ENCODE measurements at regions not wholly inside any gene's neighbourhood (a gene's known extent, or its start where the extent isn't known, plus 50 kb on each side); places are given as distances from the start of the nearest gene placed in this dataset.

DNA sequence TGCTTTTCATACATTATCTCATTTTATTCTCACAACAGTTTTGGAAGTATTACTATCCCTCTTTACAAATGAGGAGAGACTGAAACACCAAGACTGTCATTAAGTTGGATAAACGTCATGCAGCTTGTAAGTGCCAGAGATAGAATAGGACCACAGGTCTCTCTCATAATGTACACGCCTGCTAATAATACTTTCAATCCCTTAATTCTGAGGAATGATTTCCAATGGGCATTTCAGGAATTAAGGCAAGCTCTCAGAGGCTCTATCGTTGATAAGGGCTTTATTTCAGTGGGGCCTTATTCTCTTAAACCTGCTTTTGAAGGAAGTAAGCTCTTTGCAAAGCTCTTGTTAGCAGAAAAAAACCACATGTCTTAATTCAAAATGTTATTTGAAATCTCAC is 229.1 kb downstream of the NFKBIZ start:
- no peak for DNase-seq (ENCODE audit: extremely low read depth, low read depth)

DNA sequence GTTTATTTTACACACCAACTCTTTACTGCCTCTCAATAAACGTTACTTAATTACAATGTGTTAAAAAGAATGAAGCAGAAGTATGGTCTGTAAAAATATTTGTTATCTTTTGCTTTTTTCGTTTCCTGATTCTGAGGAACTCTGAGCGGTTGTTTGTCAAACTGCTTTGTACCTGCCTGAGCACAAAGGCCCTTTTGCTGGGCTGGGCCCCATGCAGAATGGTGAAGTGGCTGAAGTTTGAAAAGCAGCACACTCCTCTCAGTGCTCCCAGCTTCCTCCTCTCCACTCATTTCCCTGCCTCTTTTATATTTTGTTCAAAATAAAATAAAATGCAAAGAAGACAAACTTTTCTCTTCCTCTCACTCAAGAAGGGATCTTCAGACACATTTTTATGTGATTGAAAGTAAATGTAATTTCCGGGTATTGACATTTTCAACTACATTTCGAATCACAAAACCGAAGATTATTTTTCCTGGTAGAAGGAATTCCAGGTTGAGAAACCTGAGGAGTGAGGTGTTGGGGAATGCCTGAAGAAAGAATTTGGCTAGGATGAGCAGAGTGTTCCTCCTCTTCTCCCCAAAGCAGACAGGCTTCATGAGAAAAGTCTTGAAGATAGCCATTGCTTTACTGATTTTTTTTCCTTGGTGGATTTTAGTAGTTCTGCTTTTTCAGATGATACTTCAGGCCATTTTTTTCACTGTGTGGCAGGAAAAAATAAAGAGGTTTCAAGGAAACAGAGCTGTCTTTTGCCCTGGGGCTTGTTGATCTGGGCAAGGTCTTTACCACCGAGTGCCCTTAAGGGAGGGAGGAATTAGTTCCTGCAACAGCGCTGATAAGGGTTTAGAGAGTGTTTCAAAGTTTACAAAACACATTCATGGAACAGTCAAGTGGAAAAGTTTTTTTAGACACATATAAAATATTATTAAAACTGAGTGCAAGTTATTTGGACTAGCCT is 229.8 kb downstream of the NFKBIZ start:
- no peak for DNase-seq (ENCODE audit: extremely low read depth, low read depth)

DNA sequence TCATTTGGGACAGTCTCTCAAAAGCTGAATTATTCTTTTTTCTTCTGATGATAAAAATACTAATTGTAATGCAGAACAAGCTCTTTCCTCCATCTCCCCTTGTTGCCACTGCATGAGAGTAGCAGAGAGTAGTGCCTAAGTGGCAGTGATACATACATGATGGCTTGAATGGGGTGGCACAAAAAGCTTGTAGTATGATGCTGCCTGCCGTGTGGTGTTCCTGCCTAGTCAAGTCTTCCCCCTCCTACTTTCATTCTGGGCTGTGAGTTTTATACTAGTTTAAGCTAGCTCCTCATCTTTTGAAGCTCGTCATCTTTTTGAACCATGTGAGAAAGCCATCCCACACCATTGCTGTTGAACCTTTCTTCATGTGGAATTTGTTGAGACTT is 230.5 kb downstream of the NFKBIZ start:
- no peak for DNase-seq (ENCODE audit: extremely low read depth, low read depth)

DNA sequence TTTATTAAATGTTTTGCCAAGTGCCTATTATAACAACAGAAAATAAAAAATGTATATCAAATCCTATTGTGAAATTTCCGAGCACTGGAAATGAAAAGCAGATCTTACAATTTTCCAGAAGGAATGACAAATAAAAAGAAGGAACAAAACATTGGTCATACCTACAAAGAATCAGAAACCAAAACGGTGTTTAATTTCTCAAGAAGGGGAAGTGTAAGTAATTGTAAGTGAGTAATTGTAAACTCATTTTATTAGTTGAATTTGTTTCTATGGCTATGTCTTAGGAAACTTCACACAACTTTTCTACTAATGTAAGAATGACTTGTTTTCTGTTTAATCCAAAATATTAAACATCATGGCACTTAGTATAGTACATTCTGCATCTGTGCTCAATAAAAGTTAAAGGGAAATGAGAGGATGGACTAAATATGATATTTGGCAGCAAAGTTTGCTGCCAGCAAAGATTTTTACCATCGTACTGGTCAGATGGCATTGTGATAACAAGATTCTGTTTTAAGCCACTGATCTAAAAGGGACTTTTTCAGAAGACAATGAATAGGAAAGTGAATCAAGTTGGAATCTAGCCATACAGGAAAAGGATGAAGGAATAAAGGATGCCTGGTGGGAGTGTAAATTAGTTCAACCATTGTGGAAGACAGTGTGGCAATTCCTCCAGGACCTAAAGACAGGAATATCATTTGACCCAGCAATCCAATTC is 232.4 kb downstream of the NFKBIZ start:
- no peak for DNase-seq (ENCODE audit: extremely low read depth, low read depth)

DNA sequence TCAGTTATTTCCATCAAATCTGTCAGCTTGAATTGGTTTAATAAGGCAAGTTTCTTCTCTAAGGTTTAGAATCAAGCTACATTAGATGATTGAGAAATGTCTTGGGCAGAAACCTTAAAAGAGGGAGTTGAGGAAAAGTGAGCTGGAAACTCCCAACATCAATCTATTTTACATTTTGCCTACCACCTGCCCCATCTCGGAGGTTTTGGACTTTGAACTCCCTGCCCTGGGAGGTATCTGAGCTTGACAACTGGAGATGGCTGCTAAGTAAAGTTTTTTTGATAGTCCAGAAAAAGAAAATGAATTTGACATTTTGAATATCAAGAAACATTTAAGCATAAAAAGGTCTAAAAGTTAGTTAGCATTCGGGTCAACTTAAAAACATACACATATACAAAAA is 234.2 kb downstream of the NFKBIZ start:
- DNase-seq (ENCODE audit: extremely low read depth, low read depth) = no peak

DNA sequence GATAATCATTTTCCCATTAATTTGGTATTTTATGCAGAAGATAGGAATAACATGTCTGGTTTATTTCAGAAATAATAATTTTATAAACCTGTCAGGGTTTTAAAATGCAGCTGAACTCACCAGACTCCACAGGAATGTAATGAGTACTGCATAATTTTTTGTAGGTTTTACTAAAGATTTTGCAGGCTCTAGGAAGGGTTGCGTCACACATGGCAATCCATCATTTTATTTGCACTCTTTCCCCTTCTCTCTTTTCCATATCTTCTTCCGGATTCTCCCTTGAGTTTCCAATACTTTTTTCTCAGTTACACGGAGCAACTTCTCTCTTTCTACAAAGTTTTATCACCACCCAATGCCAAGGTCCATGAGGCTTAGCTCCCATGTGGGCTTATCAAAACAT is 234.7 kb downstream of the NFKBIZ start:
- no peak for DNase-seq (ENCODE audit: extremely low read depth, low read depth)

DNA sequence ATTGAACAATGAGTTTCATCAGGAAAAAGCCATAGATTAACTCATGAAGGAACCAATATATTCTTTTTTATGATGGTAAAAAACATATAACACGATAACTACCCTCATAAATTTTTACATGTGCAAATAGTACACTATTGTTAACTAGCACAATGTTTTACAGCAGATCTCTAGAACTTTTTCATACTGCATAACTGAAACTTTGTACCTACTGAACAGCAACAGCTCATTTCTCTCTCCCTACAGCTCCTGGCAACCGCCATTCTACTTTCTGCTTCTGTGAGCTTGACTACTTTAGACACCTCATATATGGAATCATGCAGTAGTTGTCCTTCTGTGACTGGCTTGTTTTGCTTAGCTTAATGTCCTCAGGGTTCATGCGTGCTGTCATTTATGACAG is 235.4 kb downstream of the NFKBIZ start:
- no peak for DNase-seq (ENCODE audit: extremely low read depth, low read depth)

DNA sequence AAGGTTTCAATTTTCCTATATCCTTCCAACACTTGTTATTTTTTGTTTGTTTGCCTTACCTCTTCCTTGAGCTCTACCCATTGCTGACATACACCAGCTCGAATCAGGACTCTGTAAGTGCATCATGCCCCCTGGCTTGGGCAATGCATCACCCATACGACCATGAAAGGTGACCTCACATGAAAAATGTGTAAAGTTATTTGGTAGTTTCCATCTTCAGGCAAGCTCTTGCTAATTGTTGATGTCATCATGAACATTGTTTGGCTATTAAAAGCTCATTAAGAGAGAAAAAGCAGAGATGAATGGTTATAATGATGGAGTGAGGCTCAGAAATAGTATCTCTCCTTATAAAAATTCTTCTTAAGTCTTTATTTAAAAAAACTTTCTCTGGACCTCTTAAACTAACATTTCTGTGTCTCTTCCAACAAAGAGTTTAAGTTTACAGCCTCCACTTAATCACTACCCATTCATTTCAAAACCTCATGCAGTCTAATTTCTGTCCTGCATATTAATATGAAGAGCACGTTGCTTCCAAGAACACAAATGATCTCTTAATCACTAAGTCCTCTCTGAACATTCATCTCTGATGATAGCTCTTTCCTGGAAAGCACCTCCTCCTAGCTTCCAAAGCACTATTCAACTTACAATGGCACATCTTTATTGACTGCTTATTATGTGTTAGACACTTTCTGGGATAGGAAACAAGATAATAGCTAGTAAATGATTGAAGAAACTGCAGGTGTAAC is 236.3 kb downstream of the NFKBIZ start:
- DNase-seq (ENCODE audit: extremely low read depth, low read depth) = no peak

DNA sequence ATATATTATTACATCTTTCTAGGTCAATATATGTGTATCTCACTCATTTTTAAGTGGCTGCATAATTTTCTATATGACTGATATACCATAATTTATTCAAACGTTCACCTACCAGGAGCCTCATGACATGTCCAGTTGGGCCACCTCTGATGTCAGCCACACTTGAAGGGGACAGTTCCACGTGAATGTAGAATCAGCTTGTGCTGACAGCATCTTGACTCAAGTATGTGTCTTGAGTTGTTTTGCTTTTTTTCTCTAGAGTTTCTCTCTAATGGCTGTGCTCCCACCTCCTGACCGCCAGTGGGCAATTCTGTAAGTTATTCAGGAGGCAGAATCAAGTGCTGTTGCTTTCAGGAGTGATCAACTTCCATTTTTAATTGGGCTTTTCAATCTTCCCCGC is 237.9 kb downstream of the NFKBIZ start:
- DNase-seq (ENCODE audit: extremely low read depth, low read depth) = no peak

DNA sequence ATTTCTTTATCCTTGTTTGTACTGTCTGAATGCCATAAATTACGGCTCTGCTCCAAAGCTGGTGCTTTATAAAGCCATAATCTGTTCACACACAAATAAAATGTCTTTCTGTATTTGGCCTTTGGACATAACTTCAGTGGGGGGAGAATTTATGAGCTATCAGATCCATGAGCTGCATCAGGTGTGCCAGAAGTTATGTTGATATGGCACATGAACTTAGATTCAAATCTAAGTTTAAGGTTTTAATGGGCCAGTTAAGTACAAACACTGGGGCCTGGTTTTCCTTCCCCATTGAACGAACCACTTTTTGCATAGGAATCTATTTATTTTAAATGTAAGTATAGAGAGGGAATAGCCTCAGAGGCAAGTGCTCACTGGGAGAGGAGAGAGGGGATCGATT is 239.9 kb downstream of the NFKBIZ start:
- no peak for DNase-seq (ENCODE audit: extremely low read depth, low read depth)

DNA sequence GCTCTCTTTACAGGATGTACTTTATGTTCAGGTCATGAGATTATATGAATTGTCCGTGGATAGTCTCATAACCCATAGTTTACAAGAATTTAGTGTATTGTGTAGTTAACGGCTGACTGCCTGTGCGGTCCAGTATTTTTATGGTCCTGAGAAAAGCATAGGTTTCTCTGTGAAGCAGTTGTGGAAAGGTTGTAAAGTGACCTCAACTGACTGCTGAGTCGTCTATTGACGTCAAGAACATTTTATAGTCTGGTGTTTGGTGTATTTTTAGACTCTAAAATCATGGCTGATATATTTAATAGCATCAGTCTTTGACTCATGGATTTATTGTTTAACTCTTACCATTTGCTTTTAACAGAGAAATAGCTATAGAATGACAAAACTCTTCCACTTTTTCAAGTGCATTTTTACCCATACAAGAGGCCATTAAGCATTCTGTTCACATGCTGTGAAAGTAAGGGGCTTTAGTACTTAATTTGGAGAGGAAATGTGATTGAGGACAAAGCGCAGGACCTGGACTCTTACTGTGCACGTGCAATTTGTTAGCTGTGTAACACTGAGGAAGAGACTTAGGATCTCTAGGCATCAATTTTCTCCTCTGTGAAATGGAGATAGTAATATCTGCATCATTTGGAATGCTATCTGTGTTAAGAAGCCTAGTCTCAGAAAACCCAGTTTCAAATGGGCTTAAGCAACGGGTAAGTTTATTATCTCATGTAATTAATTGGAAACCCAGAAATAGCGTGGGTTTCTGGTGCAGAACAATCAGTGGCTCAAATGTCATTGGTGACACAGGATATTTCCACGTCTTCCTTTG is 240.8 kb downstream of the NFKBIZ start:
- peak; percentile 26 for DNase-seq (ENCODE audit: extremely low read depth, low read depth)

DNA sequence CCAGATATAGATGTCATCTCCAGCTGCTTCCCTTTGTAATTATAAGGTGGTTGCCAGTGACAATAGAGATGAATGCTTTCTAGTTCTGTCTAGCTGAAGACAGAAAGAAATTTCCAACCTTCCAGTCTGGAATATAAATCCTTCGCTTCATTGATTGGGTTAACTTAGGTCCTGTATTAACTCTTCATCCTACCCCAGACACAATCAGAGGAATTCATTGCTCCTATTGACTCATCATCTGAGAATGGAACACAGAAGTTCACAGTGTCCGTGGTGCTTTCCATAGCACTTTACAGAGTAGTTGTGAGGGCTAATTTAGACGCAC is 241.4 kb downstream of the NFKBIZ start:
- DNase-seq (ENCODE audit: extremely low read depth, low read depth) = no peak

DNA sequence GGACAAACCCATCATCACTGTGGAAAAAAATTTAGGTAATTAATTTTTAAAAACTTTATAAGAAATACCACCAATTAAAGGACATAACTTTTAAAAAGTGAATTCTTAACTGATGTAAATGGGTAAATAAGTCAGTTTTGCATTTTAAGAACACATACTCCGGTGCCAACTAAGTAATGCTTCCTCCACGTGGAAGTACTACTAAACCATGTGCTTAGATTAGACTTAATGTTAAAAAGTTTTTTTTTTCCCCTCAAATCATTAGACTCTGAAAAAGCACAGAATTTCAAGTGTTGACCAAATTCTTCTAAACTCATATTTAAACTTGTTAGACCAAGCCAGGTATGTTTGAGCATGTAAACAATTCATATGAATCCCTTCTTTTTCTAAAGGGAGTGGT is 242.0 kb downstream of the NFKBIZ start:
- DNase-seq (ENCODE audit: extremely low read depth, low read depth) = no peak

DNA sequence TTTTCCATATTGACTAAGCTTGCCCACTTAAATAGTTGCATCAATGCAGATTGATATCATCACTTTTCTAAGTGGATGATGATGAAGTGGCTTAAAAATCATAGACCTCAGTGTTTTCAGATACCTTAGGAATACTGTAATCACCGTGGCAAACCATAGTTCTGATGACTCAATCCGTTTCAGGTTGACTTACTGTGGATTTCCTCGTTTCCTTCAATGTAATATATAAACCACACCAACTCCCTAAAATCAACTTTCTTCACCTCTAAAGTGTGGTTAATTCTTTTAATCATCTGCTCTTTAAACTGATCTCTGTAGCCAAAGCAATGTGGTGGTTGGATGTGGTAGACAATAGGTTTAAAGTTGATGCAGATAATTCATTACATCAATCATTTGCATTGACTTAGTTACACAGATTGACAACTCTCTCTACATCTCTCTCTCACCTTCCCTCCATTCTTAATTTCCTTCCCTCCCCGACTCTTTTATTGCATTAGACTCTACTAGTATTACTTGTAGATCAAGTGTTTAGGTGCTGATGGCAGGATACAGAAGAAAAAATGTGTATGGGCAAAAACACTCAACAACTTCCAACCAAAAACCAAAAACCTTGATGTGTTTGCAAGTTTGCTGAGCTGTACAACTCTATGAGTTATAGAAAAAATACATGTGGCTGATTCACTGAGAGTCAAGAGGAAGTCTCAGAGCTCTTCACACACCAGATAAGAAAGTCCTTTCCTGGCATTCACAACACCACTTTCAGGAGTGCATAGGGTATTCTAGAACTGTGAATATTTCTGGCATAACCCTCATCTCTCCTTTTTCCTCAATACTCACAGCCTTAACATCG is 243.5 kb downstream of the NFKBIZ start:
- DNase-seq (ENCODE audit: extremely low read depth, low read depth) = no peak

DNA sequence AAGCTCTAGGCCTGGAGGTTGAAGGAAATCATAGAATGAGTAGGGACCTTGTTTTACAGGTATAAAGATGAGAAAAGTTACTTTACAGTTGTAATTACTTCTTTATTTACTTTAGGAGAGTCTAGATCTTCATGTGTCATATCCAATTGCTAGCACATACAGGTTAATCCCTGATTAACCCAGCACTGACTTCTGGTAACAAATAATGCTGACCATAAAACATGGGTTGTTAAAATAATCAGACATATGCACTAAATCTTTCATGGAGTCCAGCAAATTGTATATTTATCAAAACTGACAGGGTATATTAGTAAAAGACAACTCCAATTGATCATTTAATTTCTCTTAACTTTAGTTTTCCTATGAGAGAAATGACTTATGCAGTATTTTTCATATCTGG is 245.2 kb downstream of the NFKBIZ start:
- DNase-seq (ENCODE audit: extremely low read depth, low read depth) = no peak

DNA sequence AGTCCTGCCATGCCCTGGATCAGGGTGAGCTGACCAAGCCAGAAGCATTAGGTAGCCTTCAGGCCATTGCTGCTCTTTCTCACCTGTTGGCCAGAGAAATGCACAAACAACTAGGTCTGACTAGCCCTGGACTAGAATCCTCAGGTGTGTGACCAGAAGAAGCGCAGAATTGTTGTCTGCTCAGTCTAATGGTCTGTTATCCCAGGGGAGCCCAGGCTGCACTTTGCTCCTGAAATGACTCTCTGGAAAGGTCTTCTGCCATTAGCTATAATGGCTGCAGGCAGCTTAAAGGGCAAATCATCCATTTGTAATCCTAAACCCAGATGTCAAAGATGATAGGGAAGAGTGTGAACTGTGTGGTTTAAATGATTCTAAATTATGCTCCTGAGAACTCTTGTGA is 246.1 kb downstream of the NFKBIZ start:
- DNase-seq (ENCODE audit: extremely low read depth, low read depth) = no peak

DNA sequence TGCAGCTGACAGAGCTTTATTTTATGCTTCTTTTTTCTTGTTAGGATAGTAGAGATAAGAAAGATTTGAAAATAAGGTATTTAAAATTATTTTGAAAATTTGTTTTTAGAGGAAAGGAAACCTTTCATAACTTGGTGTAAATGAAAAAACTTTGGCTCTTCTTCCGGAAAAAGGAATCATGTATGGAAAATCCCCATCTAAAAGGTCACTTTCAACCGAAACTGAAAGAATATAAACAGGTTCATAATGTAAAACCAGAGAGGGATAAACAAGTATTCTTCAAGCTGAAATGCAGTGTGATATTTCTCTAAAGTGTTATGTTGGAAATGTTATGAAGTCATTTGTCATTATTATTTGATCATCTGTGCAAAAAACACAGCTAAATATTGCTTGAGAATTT is 246.8 kb downstream of the NFKBIZ start:
- DNase-seq (ENCODE audit: extremely low read depth, low read depth) = no peak

DNA sequence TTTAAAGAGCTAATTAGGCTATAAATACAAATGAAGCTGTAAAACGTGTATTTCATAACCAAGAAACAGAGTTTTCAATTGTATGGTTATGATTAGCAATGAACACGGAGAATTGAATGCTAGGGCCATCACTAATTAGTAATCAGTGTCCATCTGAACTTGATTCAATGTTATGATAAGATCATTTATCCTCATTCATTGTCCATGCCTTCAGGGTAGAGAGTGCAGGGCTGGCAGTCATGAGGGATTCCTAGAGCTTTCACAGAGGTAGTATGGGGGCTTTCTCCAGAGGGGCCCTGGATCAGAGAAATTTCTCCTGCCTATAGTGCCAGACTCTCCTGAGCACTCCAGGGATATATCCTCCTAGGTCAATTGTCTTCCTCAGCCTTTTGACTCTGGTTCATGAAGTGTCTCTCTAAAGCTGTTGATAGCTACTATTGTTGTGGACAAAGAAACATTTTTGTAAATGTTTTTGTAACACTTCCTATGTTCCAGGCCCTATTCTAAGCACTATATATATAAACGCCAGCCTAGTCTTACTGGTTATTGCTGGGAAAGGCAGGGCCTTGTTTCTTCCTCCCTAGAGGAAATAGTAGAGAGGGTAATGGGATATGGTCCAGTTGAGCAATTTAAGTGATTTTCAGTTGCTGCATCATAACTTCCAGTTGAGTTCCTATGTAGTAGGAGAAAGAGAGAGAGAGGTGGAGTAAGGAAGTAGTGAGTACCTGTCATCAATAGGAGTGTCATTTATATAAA is 249.0 kb downstream of the NFKBIZ start:
- no peak for DNase-seq (ENCODE audit: extremely low read depth, low read depth)

DNA sequence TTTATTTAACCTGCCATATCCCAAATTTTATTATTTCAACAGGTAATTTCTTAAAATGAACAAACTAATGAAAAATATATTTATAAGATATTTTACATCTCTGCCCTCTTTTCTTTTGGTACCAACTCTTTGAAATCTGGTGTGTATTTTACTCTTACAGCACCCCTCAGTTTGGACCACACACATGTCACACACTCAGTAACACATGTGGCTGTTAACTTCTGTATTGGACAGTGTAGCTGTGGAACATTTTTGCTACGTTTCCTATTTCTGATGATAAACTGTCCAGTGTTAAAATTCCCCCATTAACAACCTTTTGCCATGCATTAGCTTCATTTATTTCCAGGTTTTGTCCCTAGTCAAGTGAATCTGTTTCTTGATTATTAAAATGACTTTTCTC is 250.6 kb downstream of the NFKBIZ start:
- DNase-seq (ENCODE audit: extremely low read depth, low read depth) = no peak

Measured in NCI-H460 (cell line).